PC-9 (cell line): ENCODE measurements at regions not wholly inside any gene's neighbourhood (a gene's known extent, or its start where the extent isn't known, plus 50 kb on each side); places are given as distances from the start of the nearest gene placed in this dataset.

Experiments used
- EZH2 ChIP-seq: fragments of 200-600 bp; sonication (generic); IDR thresholded peaks from 2 replicates; pipeline ENCODE4 v1.8.0; 2017; ENCODE audit warnings: antibody characterized with exemption, low read depth
- TF ChIP-seq, protein P1 (sequence below): fragments of 200-600 bp; sonication (generic); conservative IDR thresholded peaks from 2 replicates; pipeline ENCODE4 v1.6.1; 2017; ENCODE audit warnings: mixed run types, antibody characterized with exemption, mild to moderate bottlenecking, moderate library complexity

DNA sequence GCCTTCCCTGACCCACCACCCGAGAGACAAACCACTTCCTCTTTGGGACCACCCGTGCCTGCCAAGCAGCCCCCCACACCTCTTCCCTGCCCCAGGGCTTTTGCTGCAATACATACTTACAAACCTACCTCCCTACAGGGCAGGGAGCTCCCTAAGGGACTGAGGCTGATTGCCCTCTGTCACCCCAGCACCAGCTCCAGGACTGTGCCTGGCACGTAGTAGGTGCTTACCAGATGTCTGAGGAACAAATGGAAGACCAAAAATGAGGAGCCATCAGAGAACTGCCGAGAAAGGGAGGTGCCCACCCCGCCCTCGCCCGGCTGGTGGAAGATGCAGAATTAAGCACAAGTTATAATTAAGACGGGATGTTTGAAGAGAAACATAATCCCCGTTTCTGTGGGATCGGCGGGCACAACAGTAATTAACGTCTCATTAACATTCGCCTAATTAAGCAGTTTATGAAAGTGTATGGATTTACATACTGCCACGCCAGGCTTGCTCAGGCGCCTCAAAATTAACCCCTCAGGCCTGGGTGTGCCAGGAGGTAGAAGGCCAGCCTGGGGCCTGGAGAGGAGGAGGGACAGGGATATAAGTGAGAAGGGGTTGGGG, 130.1 kb upstream of the LINGO1 start:
- TF ChIP-seq, protein P1, sequence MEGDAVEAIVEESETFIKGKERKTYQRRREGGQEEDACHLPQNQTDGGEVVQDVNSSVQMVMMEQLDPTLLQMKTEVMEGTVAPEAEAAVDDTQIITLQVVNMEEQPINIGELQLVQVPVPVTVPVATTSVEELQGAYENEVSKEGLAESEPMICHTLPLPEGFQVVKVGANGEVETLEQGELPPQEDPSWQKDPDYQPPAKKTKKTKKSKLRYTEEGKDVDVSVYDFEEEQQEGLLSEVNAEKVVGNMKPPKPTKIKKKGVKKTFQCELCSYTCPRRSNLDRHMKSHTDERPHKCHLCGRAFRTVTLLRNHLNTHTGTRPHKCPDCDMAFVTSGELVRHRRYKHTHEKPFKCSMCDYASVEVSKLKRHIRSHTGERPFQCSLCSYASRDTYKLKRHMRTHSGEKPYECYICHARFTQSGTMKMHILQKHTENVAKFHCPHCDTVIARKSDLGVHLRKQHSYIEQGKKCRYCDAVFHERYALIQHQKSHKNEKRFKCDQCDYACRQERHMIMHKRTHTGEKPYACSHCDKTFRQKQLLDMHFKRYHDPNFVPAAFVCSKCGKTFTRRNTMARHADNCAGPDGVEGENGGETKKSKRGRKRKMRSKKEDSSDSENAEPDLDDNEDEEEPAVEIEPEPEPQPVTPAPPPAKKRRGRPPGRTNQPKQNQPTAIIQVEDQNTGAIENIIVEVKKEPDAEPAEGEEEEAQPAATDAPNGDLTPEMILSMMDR: no peak
- TF ChIP-seq EZH2: no peak
